GM18861 (cell line): ENCODE measurements at regions not wholly inside any gene's neighbourhood (a gene's known extent, or its start where the extent isn't known, plus 50 kb on each side); places are given as distances from the start of the nearest gene placed in this dataset.
"Not testable (repeated sequence)": the region's sequence is repeated elsewhere in the genome, so short reads cannot be mapped to it uniquely, and the experiment has no call there.

Experiments used
- ATAC-seq: cut with Tn5 transposase; IDR thresholded peaks from one replicate; pipeline ENCODE4 v1.9.1; 2021; ENCODE audit not compliant: unreplicated experiment

- no peak for ATAC-seq
Measured at GRCh38 chr5:29550523-29550922, 1643.0 kb upstream of the CDH6 start.

- no peak for ATAC-seq
Measured at GRCh38 chr5:29548262-29548661, 1645.2 kb upstream of the CDH6 start.

- no peak for ATAC-seq
Measured at GRCh38 chr5:29547236-29547865, 1646.1 kb upstream of the CDH6 start.

GRCh38 chr5:29543501-29543900, 1650.0 kb upstream of the CDH6 start:
- no peak for ATAC-seq

- no peak for ATAC-seq
Measured at GRCh38 chr5:29524227-29524626, 1669.3 kb upstream of the CDH6 start.

- no peak for ATAC-seq
Measured at GRCh38 chr5:29518176-29518575, 1675.3 kb upstream of the CDH6 start.

- ATAC-seq = no peak
Measured at GRCh38 chr5:29516224-29516623, 1677.3 kb upstream of the CDH6 start.

GRCh38 chr5:29508131-29508530, 1685.4 kb upstream of the CDH6 start:
- no peak for ATAC-seq

- no peak for ATAC-seq
Measured at GRCh38 chr5:29504411-29504810, 1689.1 kb upstream of the CDH6 start.

- no peak for ATAC-seq
Measured at GRCh38 chr5:29498860-29499259, 1694.6 kb upstream of the CDH6 start.

GRCh38 chr5:29498412-29498811, 1695.1 kb upstream of the CDH6 start:
- ATAC-seq = no peak

GRCh38 chr5:29485333-29485732, 1708.2 kb upstream of the CDH6 start:
- ATAC-seq = no peak

- no peak for ATAC-seq
Measured at GRCh38 chr5:29469581-29469980, 1723.9 kb upstream of the CDH6 start.

GRCh38 chr5:29462241-29462640, 1731.2 kb upstream of the CDH6 start:
- no peak for ATAC-seq

- no peak for ATAC-seq
Measured at GRCh38 chr5:29460971-29461559, 1732.4 kb upstream of the CDH6 start.

- ATAC-seq = not testable (repeated sequence)
Measured at GRCh38 chr5:29451004-29451403, 1742.5 kb upstream of the CDH6 start.

GRCh38 chr5:29414681-29415080, 1778.8 kb upstream of the CDH6 start:
- no peak for ATAC-seq

GRCh38 chr5:29412979-29413378, 1780.5 kb upstream of the CDH6 start:
- ATAC-seq = no peak

GRCh38 chr5:29402270-29402669, 1791.2 kb upstream of the CDH6 start:
- no peak for ATAC-seq

GRCh38 chr5:29389993-29390392, 1803.5 kb upstream of the CDH6 start:
- ATAC-seq = no peak

- no peak for ATAC-seq
Measured at GRCh38 chr5:29387384-29387783, 1806.1 kb upstream of the CDH6 start.

GRCh38 chr5:29382780-29383179, 1810.7 kb upstream of the CDH6 start:
- no peak for ATAC-seq

GRCh38 chr5:29380029-29380428, 1813.5 kb upstream of the CDH6 start:
- no peak for ATAC-seq
